Liver (tissue), 8 donors: ENCODE measurements at regions not wholly inside any gene's neighbourhood (a gene's known extent, or its start where the extent isn't known, plus 50 kb on each side); places are given as distances from the start of the nearest gene placed in this dataset.

Experiments
- DNase-seq: peaks from one replicate; pipeline ENCODE4 v3.0.0-alpha.2; 2017; ENCODE audit warnings: low spot score
- H3K27ac ChIP-seq, 2 donors: one replicate each; pipeline ENCODE4 v1.7.0; 2013; ENCODE audit warnings: inconsistent platforms in 2 of 2, low read length in 2 of 2, control low read depth in 1 of 2, low read depth in 1 of 2, mild to moderate bottlenecking in 1 of 2
- H3K27me3 ChIP-seq, 4 donors: one replicate each; pipeline versions ENCODE4 v1.6.1 to v1.7.0; 2013; ENCODE audit warnings: low read length in 3 of 4, inconsistent platforms in 1 of 4, mild to moderate bottlenecking in 1 of 4, moderate library complexity in 1 of 4; ENCODE audit not compliant: control insufficient read depth in 4 of 4, insufficient read depth in 4 of 4
- H3K36me3 ChIP-seq, 4 donors: one replicate each; pipeline versions ENCODE4 v1.6.1 to v1.7.0; 2013; ENCODE audit warnings: low read length in 3 of 4, mild to moderate bottlenecking in 3 of 4, low read depth in 1 of 4, moderate library complexity in 1 of 4; ENCODE audit not compliant: control insufficient read depth in 4 of 4, insufficient read depth in 3 of 4
- H3K4me1 ChIP-seq, 4 donors: one replicate each; pipeline versions ENCODE4 v1.6.1 to v1.7.0; 2013; ENCODE audit warnings: low read length in 3 of 4, mild to moderate bottlenecking in 3 of 4, moderate library complexity in 1 of 4; ENCODE audit not compliant: control insufficient read depth in 4 of 4, insufficient read depth in 4 of 4
- H3K4me3 ChIP-seq, 3 donors: one replicate each; pipeline versions ENCODE4 v1.6.1 to v1.7.0; 2013; ENCODE audit warnings: low read length in 3 of 3, control low read depth in 1 of 3, low read depth in 1 of 3, mild to moderate bottlenecking in 1 of 3
- H3K9ac ChIP-seq, 2 donors: one replicate each; pipeline ENCODE4 v1.7.0; 2013; ENCODE audit warnings: low read length in 2 of 2, mild to moderate bottlenecking in 2 of 2, moderate library complexity in 2 of 2, control low read depth in 1 of 2, low read depth in 1 of 2
- H3K9me3 ChIP-seq, 4 donors: one replicate each; pipeline versions ENCODE4 v1.6.1 to v1.7.0; 2013; ENCODE audit warnings: low read length in 3 of 4; ENCODE audit not compliant: control insufficient read depth in 4 of 4
- CTCF ChIP-seq: fragments of 150-350 bp; IDR thresholded peaks from 2 replicates; pipeline ENCODE4 v1.5.1; 2017; ENCODE audit warnings: improper control_type of control experiment, low read depth, low read length; ENCODE audit not compliant: missing input control
- EGR1 ChIP-seq, 2 donors: IDR thresholded peaks; 2 replicates each; pipeline ENCODE4 v1.6.1; 2016 to 2018; ENCODE audit warnings: antibody characterized with exemption in 2 of 2, low read depth in 2 of 2
- FOXA1 ChIP-seq: IDR thresholded peaks from 2 replicates; pipeline ENCODE4 v1.6.1; 2016; ENCODE audit warnings: antibody characterized with exemption
- FOXA2 ChIP-seq: IDR thresholded peaks from 2 replicates; pipeline ENCODE4 v1.6.1; 2016; ENCODE audit warnings: antibody characterized with exemption
- GABPA ChIP-seq, 2 donors: IDR thresholded peaks in 1 of 2; conservative IDR thresholded peaks in 1 of 2; 2 replicates each; pipeline ENCODE4 v1.6.1; 2016; ENCODE audit warnings: antibody characterized with exemption in 2 of 2, mild to moderate bottlenecking in 1 of 2, moderate library complexity in 1 of 2
- HNF4A ChIP-seq, 2 donors: conservative IDR thresholded peaks; 2 replicates each; pipeline ENCODE4 v1.6.1; 2016; ENCODE audit warnings: antibody characterized with exemption in 2 of 2, mild to moderate bottlenecking in 2 of 2
- HNF4G ChIP-seq: IDR thresholded peaks from 2 replicates; pipeline ENCODE4 v1.6.1; 2016; ENCODE audit warnings: antibody characterized with exemption
- JUND ChIP-seq, 2 donors: IDR thresholded peaks; 2 replicates each; pipeline ENCODE4 v1.6.1; 2016; ENCODE audit warnings: antibody characterized with exemption in 2 of 2
- NR2F2 ChIP-seq: IDR thresholded peaks from 2 replicates; pipeline ENCODE4 v1.6.1; 2016; ENCODE audit warnings: antibody characterized with exemption
- RAD21 ChIP-seq, 2 donors: IDR thresholded peaks; 2 replicates each; pipeline ENCODE4 v1.6.1; 2016; ENCODE audit warnings: antibody characterized with exemption in 2 of 2, mild to moderate bottlenecking in 2 of 2
- RXRA ChIP-seq, 2 donors: IDR thresholded peaks; 2 replicates each; pipeline ENCODE4 v1.6.1; 2017 to 2018; ENCODE audit warnings: antibody characterized with exemption in 2 of 2, mild to moderate bottlenecking in 1 of 2
- SP1 ChIP-seq: IDR thresholded peaks from 2 replicates; pipeline ENCODE4 v1.6.1; 2018; ENCODE audit warnings: antibody characterized with exemption, mild to moderate bottlenecking
- YY1 ChIP-seq: IDR thresholded peaks from 2 replicates; pipeline ENCODE4 v1.6.1; 2016; ENCODE audit warnings: antibody characterized with exemption, mild to moderate bottlenecking
- WGBS: extraction: QIAGEN DNeasy Blood & Tissue Kit; methylation state at CpG from one replicate; pipeline ENCODE4 v1.1.7; 2013; 5-methylcytosine and 5-hydroxymethylcytosine counted together
- TF ChIP-seq, protein P1 (sequence below): IDR thresholded peaks from 2 replicates; pipeline ENCODE4 v1.6.1; 2016; ENCODE audit warnings: antibody characterized with exemption
- TF ChIP-seq, protein P2 (sequence below): IDR thresholded peaks from 2 replicates; pipeline ENCODE4 v1.6.1; 2016; ENCODE audit warnings: antibody characterized with exemption
- TF ChIP-seq, protein P3 (sequence below): IDR thresholded peaks from 2 replicates; pipeline ENCODE4 v1.6.1; 2016; ENCODE audit warnings: antibody characterized with exemption
- donor health status: healthy.
- donor health status: healthy.
- donor health status: healthy.
- donor health status: healthy.
- donor health status: healthy.

DNA sequence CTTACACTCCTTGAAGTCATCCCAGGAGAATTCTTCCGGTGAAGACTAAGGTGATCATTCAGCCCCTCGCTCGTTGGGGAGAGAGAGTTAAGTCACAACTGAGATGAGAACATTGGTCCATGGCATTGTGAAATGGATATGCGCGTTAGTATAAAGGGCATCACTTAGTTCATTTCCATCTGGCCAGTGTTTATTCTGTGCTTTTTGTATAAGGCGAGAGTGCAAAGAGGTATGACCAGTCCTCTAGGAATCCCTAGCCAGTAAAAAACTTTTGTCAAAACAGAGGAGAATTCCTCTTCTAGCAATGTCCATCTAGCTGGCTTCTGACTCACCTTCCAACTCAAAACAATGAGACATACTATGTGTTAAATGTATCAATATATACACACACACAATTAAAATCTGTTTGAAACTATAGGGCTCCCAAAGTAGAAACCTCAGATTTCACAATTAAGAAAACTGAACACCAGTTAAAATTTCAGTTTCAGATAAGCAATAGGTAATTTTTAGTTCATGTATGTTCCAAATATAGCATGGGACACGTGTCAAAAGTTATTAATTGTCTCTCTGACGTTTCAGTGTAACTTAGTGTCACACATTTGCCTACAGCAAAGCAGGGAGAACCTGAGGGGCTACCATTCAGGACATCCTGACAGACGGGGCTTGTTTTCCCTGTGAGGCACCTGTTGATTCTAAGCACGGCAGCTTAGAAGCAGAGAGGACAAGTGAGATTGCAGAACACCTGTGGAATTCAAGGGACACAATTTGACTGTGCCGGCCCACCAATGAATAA, 158.9 kb downstream of the KLF6 start:
- Histone ChIP-seq H3K4me1 (no peaks in the 10 kb centered on the region), H3K36me3 (no peaks in the 10 kb centered on the region), H3K9ac (no peak overlapping the region), H3K27ac (no peak overlapping the region), H3K27me3 (peaks cover 0 to 4% (median 0%) of the 10 kb centered on the region in 4 donors), H3K9me3 (no peaks in the 10 kb centered on the region), H3K4me3 (no peak overlapping the region)
- TF ChIP-seq, protein P1, sequence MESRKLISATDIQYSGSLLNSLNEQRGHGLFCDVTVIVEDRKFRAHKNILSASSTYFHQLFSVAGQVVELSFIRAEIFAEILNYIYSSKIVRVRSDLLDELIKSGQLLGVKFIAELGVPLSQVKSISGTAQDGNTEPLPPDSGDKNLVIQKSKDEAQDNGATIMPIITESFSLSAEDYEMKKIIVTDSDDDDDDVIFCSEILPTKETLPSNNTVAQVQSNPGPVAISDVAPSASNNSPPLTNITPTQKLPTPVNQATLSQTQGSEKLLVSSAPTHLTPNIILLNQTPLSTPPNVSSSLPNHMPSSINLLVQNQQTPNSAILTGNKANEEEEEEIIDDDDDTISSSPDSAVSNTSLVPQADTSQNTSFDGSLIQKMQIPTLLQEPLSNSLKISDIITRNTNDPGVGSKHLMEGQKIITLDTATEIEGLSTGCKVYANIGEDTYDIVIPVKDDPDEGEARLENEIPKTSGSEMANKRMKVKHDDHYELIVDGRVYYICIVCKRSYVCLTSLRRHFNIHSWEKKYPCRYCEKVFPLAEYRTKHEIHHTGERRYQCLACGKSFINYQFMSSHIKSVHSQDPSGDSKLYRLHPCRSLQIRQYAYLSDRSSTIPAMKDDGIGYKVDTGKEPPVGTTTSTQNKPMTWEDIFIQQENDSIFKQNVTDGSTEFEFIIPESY, result no peak
- TF ChIP-seq HNF4G (no peak), CTCF (no peak), NR2F2 (no peak), FOXA2 (no peak), GABPA (IDR thresholded peaks at IDR 0.05 in 1 of 2, conservative IDR thresholded peaks at IDR 0.05 in 1 of 2) (no peak), YY1 (no peak)
- TF ChIP-seq, protein P2, sequence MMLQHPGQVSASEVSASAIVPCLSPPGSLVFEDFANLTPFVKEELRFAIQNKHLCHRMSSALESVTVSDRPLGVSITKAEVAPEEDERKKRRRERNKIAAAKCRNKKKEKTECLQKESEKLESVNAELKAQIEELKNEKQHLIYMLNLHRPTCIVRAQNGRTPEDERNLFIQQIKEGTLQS, result no peak
- 83% methylated on average over 11 of the region's 11 CpGs for WGBS
- DNase-seq, result no peak

GRCh38 chr10:3624367-3624766, 160.6 kb downstream of the KLF6 start:
- DNase-seq, result no peak
- Histone ChIP-seq H3K36me3 (no peaks in the 10 kb centered on the region), H3K9ac (no peak overlapping the region), H3K4me3 (no peak overlapping the region), H3K9me3 (no peaks in the 10 kb centered on the region), H3K27me3 (peaks cover 0 to 4% (median 0%) of the 10 kb centered on the region in 4 donors), H3K27ac (no peak overlapping the region), H3K4me1 (no peaks in the 10 kb centered on the region)
- TF ChIP-seq FOXA2, result no peak
- TF ChIP-seq JUND (IDR thresholded peaks at IDR 0.05), result no peak
- TF ChIP-seq RXRA (IDR thresholded peaks at IDR 0.05), result no peak
- TF ChIP-seq FOXA1, result no peak
- no peak for TF ChIP-seq HNF4G
- no peak for TF ChIP-seq HNF4A (conservative IDR thresholded peaks at IDR 0.05)
- TF ChIP-seq, protein P2, result no peak
- no peak for TF ChIP-seq EGR1 (IDR thresholded peaks at IDR 0.05; ENCODE audit: low read depth in 2 of 2)
- TF ChIP-seq CTCF, result no peak
- TF ChIP-seq, protein P3, sequence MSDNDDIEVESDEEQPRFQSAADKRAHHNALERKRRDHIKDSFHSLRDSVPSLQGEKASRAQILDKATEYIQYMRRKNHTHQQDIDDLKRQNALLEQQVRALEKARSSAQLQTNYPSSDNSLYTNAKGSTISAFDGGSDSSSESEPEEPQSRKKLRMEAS, result no peak
- no peak for TF ChIP-seq SP1
- TF ChIP-seq RAD21 (IDR thresholded peaks at IDR 0.05), result no peak
- WGBS, result 79% methylated on average over 8 of the region's 8 CpGs
